RKO (cell line): ENCODE measurements at regions not wholly inside any gene's neighbourhood (a gene's known extent, or its start where the extent isn't known, plus 50 kb on each side); places are given as distances from the start of the nearest gene placed in this dataset.

Experiments used
- DNase-seq: peaks from one replicate; pipeline ENCODE4 v3.0.0-alpha.2; 2016; ENCODE audit warnings: low spot score

DNA sequence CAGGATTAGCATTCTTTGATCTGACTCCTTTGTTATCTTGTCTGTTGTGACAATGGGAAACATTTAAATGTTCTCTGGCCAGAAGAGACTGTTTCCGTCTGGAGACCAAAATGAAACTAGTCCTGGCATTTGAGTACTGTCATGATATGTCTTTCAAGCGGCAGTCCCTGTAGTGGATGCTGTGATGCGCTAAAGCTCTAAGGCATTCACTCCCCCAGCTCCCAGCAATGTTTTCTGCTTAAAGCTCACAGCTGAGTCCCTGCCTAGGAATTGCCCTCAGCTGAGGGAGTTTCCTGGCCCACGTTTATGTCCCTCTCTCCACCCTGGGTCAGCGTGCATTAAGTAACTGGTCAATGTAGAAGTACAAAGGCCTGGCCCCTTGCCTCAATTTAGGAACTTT, 109.4 kb downstream of the UCHL5 start:
- no peak for DNase-seq

DNA sequence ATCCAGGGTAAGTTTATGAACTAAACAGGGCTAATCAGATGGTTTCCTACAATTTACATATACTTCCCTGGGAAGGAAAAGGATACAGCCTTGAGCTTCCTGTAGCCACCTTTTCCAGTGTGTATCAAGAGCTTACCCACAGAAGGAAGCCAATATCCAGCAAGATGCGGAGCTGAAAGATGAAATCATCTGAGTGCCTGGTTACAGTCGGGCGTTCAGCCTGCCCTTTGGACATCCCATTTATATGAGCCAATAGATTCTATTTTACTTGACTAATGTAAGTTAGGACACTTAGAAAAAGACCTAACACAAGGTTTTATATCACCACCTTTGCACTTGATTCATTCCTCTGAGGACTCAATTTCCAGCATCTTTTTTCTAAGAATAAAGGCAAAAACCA, 108.2 kb downstream of the UCHL5 start:
- DNase-seq, result no peak

DNA sequence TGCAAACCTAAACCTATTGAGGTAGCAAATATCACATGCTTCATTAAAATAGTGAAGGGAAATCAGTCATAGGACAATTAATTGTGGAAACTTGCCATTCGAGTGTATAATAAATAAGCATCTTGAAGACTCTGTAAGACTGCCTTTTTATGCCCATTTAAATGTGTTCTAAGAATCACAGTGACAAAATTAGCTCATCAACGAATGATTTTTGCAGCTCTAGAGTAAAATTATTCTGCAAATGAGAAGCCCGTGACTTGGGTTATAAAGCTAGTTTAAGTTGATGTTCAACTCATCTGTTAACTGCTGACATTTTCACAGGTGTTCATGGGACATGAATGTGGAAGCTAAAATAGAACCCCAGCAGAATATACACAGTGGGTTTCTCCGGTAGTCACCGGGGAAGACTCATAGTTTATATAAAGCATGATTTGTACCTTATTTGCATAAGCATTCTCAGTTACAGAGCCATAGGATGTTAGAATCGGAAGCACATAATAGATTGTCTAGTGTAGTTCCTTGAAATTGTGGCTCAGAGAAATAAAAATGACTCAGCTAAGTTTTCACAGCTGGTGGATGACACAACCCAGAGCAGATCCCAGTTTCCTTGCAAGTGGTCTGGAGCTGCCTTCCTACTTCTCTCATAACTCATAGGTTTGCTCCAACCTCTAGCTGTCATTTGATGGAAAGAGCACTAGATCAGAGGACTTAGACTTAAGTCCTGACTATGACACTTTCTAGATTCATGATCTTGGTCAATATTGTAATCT, 107.3 kb downstream of the UCHL5 start:
- DNase-seq, result peak; percentile 94

DNA sequence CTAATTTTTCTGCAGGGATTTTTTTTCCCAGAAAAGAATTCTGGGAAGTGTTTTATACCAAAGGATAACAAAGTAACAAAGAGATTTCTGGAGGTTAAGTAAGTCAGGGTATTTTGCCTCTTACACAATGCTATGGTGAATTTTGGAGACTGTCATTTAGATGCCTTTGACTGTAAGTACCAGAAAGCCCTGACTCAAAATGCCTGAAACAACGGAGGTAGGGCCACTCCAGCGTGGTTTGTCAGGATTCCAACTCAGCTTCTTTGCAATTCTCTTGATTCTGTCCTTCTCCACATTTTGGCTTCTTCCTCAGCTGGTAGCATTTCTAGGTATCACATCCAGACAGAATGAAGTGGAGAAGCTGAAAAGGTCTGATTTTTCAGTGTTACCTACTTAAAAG, 106.5 kb downstream of the UCHL5 start:
- DNase-seq, result no peak

DNA sequence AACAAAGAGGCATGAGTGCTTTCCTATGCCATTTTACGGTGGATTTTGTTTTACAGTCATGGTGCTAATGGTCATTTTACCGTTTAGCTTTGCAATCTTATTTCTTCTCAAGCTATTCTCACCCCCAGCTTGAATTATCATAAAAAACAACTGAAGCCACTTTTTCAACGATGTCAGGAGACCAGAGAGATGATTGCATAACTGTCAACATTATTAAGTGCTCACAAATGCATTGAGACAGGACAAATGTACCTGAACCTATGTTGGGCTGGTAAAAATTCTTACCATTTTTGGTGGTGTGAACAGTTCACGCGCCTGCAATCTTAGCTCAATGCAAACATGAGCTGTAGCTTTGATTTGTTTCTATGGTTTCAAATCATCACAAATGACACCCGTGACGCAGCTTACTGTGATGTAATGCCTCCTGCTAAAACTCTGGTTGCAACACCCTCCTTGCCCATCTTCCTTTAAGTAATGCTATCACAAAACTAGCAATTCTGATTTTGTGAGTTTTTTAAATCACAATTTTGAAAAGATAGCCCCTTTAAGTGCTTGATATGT, 104.4 kb downstream of the UCHL5 start:
- no peak for DNase-seq

DNA sequence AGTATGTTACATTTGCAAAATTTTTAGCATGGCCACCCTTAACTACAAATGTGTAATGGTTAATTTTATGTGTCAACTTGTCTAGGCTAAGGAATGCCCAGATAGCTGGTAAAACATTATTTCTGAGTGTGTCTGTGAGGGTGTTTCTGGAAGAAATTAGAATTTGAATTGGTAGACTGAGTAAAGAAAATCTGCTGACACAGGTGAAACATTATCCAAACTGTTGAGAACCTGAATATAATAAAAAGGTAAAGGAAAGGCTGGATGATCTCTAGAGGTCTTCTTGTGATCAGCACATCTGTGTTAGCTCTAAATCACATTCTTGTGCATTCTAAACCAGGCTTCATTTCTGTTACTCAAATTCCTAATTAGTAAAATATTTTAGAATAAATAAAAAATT, 100.8 kb downstream of the UCHL5 start:
- no peak for DNase-seq

DNA sequence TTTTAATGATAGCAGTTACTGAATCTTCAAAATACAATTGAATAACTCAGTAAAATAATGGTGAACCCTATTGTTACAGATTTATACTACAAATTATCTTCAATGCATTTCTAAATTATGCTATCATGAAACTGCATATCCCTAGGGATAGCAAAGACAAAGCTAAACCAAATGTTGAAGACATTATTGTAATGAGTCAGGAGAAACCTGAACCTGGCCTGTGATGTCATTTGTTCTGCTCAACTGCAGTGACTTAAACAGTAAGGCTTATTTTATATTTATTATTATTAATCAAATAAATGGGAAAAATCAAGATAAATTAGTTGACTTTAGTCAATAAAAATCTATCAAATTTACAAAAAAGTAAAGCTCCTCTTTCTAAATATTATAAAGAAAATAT, 100.3 kb downstream of the UCHL5 start:
- DNase-seq, result no peak

DNA sequence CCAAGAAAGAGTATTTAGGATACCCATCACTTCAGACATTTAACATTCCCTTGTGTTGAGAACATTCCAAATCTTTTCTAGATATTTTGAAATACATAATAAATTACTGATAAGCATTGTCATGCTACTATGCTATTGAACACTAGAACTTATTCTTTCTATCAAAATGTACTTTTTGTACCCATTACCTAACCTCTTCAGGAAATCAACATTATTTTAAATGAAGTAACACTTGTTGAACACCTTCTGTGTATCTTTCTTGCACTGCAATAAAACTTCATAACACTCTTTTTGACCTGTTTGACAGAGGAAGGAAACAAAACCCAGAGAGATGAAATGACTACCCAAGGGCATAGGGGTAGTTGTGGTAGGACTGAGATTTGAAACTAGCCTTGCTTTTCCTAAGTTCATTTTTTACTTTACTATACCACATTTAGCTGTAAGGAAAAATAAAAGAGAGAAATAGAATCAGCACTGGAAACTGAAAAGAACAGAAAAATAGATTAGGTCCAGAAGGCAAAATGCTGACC, 99.4 kb downstream of the UCHL5 start:
- no peak for DNase-seq
